ENCODE measurements at regions not wholly inside any gene's neighbourhood (a gene's known extent, or its start where the extent isn't known, plus 50 kb on each side); places are given as distances from the start of the nearest gene placed in this dataset.

DNA sequence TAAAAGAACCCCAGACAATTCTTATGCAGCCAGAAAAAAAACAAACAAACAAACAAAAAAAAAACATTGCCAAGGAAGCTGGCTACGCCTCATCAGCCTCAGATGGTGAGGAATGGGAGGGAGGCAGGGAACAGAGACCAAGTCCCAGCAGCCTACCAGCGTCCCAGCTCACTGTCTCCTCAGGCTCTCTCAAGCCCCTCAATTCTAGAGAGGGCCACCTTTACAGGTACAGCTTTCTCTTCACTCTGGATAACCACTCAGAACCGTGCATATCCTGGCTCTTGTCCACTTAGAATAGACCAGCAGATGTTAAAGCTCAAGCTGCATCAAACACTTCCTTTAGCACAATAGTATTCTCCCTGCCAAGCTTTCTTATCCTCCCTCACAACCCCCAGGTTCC lies 263.1 kb upstream of the CHAC2 start:
- no peaks in the 10 kb centered on the region for H3K27me3 ChIP-seq
- no peak for TF ChIP-seq EP300 (IDR thresholded peaks at IDR 0.05)
- TF ChIP-seq, protein P1, sequence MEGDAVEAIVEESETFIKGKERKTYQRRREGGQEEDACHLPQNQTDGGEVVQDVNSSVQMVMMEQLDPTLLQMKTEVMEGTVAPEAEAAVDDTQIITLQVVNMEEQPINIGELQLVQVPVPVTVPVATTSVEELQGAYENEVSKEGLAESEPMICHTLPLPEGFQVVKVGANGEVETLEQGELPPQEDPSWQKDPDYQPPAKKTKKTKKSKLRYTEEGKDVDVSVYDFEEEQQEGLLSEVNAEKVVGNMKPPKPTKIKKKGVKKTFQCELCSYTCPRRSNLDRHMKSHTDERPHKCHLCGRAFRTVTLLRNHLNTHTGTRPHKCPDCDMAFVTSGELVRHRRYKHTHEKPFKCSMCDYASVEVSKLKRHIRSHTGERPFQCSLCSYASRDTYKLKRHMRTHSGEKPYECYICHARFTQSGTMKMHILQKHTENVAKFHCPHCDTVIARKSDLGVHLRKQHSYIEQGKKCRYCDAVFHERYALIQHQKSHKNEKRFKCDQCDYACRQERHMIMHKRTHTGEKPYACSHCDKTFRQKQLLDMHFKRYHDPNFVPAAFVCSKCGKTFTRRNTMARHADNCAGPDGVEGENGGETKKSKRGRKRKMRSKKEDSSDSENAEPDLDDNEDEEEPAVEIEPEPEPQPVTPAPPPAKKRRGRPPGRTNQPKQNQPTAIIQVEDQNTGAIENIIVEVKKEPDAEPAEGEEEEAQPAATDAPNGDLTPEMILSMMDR (IDR thresholded peaks at IDR 0.05) = no peak
- no peak for TF ChIP-seq POLR2A (IDR thresholded peaks at IDR 0.05)
- TF ChIP-seq POLR2AphosphoS5 (IDR thresholded peaks at IDR 0.05) = no peak
- no peak overlapping the region for H3K4me3 ChIP-seq
- 61 to 64% methylated on average over 3 of the region's 3 CpGs for WGBS, 2 donors
- H3K9me3 ChIP-seq = no peaks in the 10 kb centered on the region
- no peak overlapping the region for H3K27ac ChIP-seq
- no peak for DNase-seq
- ATAC-seq (ENCODE audit: low FRiP score in 2 of 2) = no peak
- H3K4me1 ChIP-seq = peaks cover 0 to 14% (median 6%) of the 10 kb centered on the region in 4 donors
- no peaks in the 10 kb centered on the region for H3K36me3 ChIP-seq

DNA sequence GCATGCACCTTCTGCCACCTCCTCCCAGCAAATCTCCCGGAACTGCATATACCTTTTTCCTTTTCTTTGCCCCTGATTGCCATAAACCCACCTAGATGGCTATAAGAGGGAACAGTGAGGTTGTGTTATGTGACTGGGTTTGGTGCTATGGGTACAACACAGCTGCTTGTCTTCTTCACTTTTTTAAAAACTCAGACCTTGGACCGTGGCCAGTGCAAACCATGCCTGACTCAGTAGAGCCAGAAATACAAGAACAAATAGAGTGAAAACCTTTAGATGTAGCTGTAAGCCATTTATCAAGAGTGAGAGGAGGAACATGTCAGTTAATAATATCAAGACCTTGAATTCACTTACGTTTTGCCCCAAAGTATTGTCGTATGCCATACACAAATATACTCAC lies 267.4 kb upstream of the CHAC2 start:
- WGBS, 2 donors = 61 to 74% methylated on average over 4 of the region's 4 CpGs
- Histone ChIP-seq H3K9me3 (no peaks in the 10 kb centered on the region), H3K4me1 (peaks cover 17 to 31% (median 20%) of the 10 kb centered on the region in 4 donors), H3K4me3 (no peak overlapping the region), H3K27me3 (no peaks in the 10 kb centered on the region), H3K27ac (no peak overlapping the region), H3K36me3 (no peaks in the 10 kb centered on the region)
- ATAC-seq (ENCODE audit: low FRiP score in 2 of 2) = no peak
- DNase-seq = no peak
- TF ChIP-seq EP300 (IDR thresholded peaks at IDR 0.05) = no peak
- TF ChIP-seq, protein P1 (IDR thresholded peaks at IDR 0.05) = no peak
- no peak for TF ChIP-seq POLR2AphosphoS5 (IDR thresholded peaks at IDR 0.05)
- no peak for TF ChIP-seq POLR2A (IDR thresholded peaks at IDR 0.05)

DNA sequence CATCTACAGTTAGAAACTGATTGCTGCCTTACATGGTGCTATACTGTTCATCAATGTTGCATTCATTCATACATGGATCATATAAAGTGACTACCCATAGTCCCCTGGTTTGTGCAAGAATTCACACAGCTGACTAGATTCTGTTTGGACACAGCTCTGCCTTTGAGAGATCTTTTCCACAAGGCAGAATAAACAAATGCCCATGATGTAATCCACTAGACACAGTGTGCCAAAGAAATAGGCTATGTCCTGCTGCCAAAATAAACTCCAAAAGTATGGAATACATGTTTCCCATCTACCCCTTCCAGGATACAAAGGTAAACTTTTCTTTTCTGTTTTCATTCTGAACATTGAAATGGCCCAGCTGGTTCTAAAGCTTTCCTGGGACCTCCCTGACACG lies 269.4 kb upstream of the CHAC2 start:
- no peak for DNase-seq
- WGBS, 2 donors = 33 to 47% methylated on average over 1 of the region's 1 CpG
- H3K27ac ChIP-seq = peak overlapping the region in 3 of 4 donors; percentile 42 to 71 (median 56)

DNA sequence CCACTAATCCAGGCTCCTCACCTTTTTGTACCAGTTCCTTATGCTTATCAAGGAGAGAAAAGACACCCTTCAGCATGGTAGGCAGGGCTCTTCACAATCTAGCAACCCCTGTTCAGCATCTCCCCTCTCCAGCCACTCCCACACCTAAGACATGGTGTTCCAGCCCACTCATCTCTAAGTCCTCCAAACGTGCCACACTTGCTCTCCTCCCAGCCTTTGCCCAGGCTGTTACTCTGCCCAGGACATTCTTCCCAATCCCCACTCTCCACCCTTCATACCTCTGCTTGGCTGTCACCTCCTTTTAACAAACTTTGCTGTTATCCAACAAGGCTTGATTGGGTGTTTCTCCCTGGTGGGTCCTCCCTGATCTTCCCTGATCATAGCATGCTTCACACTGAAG lies 270.6 kb upstream of the CHAC2 start:
- WGBS, 2 donors = 42 to 55% methylated on average over 1 of the region's 1 CpG
- Histone ChIP-seq H3K9me3 (no peaks in the 10 kb centered on the region), H3K4me3 (no peak overlapping the region), H3K27me3 (no peaks in the 10 kb centered on the region), H3K27ac (peak overlapping the region in 2 of 4 donors; percentile 13 to 21), H3K4me1 (peaks cover 17 to 28% (median 20%) of the 10 kb centered on the region in 4 donors), H3K36me3 (no peaks in the 10 kb centered on the region)
- DNase-seq = no peak
- ATAC-seq (ENCODE audit: low FRiP score in 2 of 2) = peak in 1 of 2 donors; percentile 13
- TF ChIP-seq POLR2AphosphoS5 (IDR thresholded peaks at IDR 0.05) (no peak), EP300 (IDR thresholded peaks at IDR 0.05) (no peak), POLR2A (IDR thresholded peaks at IDR 0.05) (no peak)
- TF ChIP-seq, protein P1 (IDR thresholded peaks at IDR 0.05) = no peak

More for the DNA sequence above, 269.4 kb upstream of the CHAC2 start:
- ATAC-seq (ENCODE audit: low FRiP score in 2 of 2) = peak; percentile 42 to 55
- Histone ChIP-seq H3K36me3 (no peaks in the 10 kb centered on the region), H3K27me3 (no peaks in the 10 kb centered on the region), H3K4me3 (no peak overlapping the region), H3K4me1 (peaks cover 17 to 28% (median 20%) of the 10 kb centered on the region in 4 donors), H3K9me3 (no peaks in the 10 kb centered on the region)
- TF ChIP-seq, protein P1 (IDR thresholded peaks at IDR 0.05) = no peak
- TF ChIP-seq POLR2A (IDR thresholded peaks at IDR 0.05) (no peak), EP300 (IDR thresholded peaks at IDR 0.05) (no peak), POLR2AphosphoS5 (IDR thresholded peaks at IDR 0.05) (no peak)

DNA sequence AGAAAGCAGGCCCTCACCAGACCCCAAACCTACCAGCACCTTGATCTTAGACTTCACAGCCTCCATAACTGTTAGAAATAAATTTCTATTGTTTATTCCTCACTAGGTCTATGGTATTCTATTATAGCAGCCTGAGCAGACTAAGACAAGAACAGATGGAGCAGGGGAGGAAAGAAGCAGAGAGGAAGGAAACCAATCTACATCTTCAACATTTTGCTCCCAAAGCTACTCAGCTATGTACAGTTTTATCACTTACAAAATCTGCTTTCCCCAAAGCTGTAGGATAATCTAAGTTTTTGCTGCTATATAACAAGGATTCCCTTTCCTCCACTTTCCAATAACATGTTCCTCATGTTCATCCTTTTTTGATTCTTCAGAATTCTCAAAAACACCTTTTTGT lies 274.4 kb upstream of the CHAC2 start:
- ATAC-seq (ENCODE audit: low FRiP score in 2 of 2) (no peak), DNase-seq (no peak)
- no peaks in the 10 kb centered on the region for H3K27me3 ChIP-seq
- H3K36me3 ChIP-seq = no peaks in the 10 kb centered on the region
- no peaks in the 10 kb centered on the region for H3K9me3 ChIP-seq
- TF ChIP-seq EP300 (IDR thresholded peaks at IDR 0.05) = no peak
- no peak for TF ChIP-seq POLR2AphosphoS5 (IDR thresholded peaks at IDR 0.05)
- TF ChIP-seq POLR2A (IDR thresholded peaks at IDR 0.05) = no peak
- TF ChIP-seq, protein P1 (IDR thresholded peaks at IDR 0.05) = no peak
- no peak overlapping the region for H3K27ac ChIP-seq
- peaks cover 7 to 10% (median 8%) of the 10 kb centered on the region in 4 donors for H3K4me1 ChIP-seq
- no peak overlapping the region for H3K4me3 ChIP-seq
